DOHH2 (cell line): ENCODE measurements at regions not wholly inside any gene's neighbourhood (a gene's known extent, or its start where the extent isn't known, plus 50 kb on each side); places are given as distances from the start of the nearest gene placed in this dataset.

Source experiments
- H3F3A ChIP-seq: fragments of 200-600 bp; sonication (generic), shearing (Covaris generic); 2 replicates; pipeline ENCODE4 v1.6.0; 2016; ENCODE audit warnings: antibody characterized with exemption, mild to moderate bottlenecking; ENCODE audit not compliant: control insufficient read depth, insufficient read depth
- H3K27ac ChIP-seq: fragments of 200-600 bp; sonication (generic); 2 replicates; pipeline ENCODE4 v1.5.1; 2014; ENCODE audit warnings: low read depth, mild to moderate bottlenecking, low read length, moderate library complexity
- H3K27me3 ChIP-seq: fragments of 200-600 bp; sonication (generic); 2 replicates; pipeline ENCODE4 v1.6.1; 2014; ENCODE audit warnings: mild to moderate bottlenecking, low read length, mixed read lengths; ENCODE audit not compliant: control insufficient read depth
- H3K36me3 ChIP-seq: fragments of 200-600 bp; sonication (generic); 2 replicates; pipeline ENCODE4 v1.6.1; 2014; ENCODE audit warnings: mild to moderate bottlenecking, low read length, moderate library complexity, mixed read lengths; ENCODE audit not compliant: control insufficient read depth
- H3K4me1 ChIP-seq: fragments of 200-600 bp; sonication (generic); 2 replicates; pipeline ENCODE4 v1.6.1; 2014; ENCODE audit warnings: mild to moderate bottlenecking, low read length, mixed read lengths; ENCODE audit not compliant: control insufficient read depth
- H3K4me2 ChIP-seq: fragments of 200-600 bp; sonication (generic); 2 replicates; pipeline ENCODE4 v1.6.0; 2014; ENCODE audit warnings: mild to moderate bottlenecking, low read length, moderate library complexity
- H3K4me3 ChIP-seq: fragments of 200-600 bp; sonication (generic); 2 replicates; pipeline ENCODE4 v1.5.1; 2014; ENCODE audit warnings: mild to moderate bottlenecking, low read length, mixed read lengths
- H3K79me2 ChIP-seq: fragments of 200-600 bp; sonication (generic); 2 replicates; pipeline ENCODE4 v1.6.1; 2014; ENCODE audit warnings: mild to moderate bottlenecking, low read length, mixed read lengths; ENCODE audit not compliant: control insufficient read depth
- H3K9me2 ChIP-seq: fragments of 200-600 bp; sonication (generic); replicated peaks from 2 replicates; pipeline ENCODE4 v1.6.1; 2014; ENCODE audit warnings: mild to moderate bottlenecking, low read length, mixed read lengths; ENCODE audit not compliant: control insufficient read depth
- H3K9me3 ChIP-seq: fragments of 200-600 bp; sonication (generic); 2 replicates; pipeline ENCODE4 v1.6.1; 2014; ENCODE audit warnings: antibody characterized with exemption, low read length, mixed read lengths; ENCODE audit not compliant: control insufficient read depth, insufficient read depth
- H4K20me1 ChIP-seq: fragments of 200-600 bp; sonication (generic); 2 replicates; pipeline ENCODE4 v1.6.0; 2014; ENCODE audit warnings: low read depth, mild to moderate bottlenecking, antibody characterized with exemption, low read length, moderate library complexity; ENCODE audit not compliant: control insufficient read depth, insufficient read depth
- EZH2phosphoT487 ChIP-seq: fragments of 200-600 bp; sonication (generic); IDR thresholded peaks from 2 replicates; pipeline ENCODE4 v1.6.1; 2017; ENCODE audit warnings: borderline replicate concordance, mild to moderate bottlenecking, antibody characterized with exemption, low read length, moderate library complexity, mixed read lengths
- TF ChIP-seq, protein P1 (sequence below): fragments of 200-600 bp; sonication (generic); IDR thresholded peaks from one replicate; pipeline ENCODE4 v1.5.1; 2014; ENCODE audit warnings: antibody characterized with exemption, mild to moderate bottlenecking, low read depth, low read length; ENCODE audit not compliant: poor library complexity, severe bottlenecking

DNA sequence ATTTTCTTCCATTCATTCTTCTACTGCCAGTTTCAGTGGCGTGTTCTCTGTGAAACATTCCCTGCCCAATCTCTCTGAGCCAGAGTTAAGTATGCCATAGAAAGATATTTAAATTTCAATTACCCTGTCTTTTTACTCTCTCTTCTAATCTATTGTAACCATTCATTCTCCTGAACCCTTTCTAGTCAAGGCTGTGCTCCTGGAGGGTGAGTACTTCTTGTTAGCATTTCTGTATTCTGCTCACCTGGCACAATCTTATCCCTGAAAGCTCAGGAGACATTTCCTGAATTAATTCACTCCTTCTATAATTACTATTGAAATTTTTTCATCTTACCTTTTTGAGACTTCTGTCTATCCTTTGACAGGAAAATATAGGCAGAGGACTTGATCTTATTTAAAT lies 271.7 kb downstream of the HGF start:
- Histone ChIP-seq H3K36me3 (no peaks in the 10 kb centered on the region), H3K27me3 (no peaks in the 10 kb centered on the region), H3K27ac (no peak overlapping the region), H3K4me3 (no peak overlapping the region), H3K4me1 (no peaks in the 10 kb centered on the region), H3K79me2 (no peaks in the 10 kb centered on the region), H3F3A (no peaks in the 10 kb centered on the region), H3K9me2 (no peaks in the 10 kb centered on the region), H4K20me1 (no peaks in the 10 kb centered on the region), H3K4me2 (no peak overlapping the region), H3K9me3 (no peaks in the 10 kb centered on the region)
- no peak for TF ChIP-seq EZH2phosphoT487
- TF ChIP-seq, protein P1, sequence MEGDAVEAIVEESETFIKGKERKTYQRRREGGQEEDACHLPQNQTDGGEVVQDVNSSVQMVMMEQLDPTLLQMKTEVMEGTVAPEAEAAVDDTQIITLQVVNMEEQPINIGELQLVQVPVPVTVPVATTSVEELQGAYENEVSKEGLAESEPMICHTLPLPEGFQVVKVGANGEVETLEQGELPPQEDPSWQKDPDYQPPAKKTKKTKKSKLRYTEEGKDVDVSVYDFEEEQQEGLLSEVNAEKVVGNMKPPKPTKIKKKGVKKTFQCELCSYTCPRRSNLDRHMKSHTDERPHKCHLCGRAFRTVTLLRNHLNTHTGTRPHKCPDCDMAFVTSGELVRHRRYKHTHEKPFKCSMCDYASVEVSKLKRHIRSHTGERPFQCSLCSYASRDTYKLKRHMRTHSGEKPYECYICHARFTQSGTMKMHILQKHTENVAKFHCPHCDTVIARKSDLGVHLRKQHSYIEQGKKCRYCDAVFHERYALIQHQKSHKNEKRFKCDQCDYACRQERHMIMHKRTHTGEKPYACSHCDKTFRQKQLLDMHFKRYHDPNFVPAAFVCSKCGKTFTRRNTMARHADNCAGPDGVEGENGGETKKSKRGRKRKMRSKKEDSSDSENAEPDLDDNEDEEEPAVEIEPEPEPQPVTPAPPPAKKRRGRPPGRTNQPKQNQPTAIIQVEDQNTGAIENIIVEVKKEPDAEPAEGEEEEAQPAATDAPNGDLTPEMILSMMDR = no peak

DNA sequence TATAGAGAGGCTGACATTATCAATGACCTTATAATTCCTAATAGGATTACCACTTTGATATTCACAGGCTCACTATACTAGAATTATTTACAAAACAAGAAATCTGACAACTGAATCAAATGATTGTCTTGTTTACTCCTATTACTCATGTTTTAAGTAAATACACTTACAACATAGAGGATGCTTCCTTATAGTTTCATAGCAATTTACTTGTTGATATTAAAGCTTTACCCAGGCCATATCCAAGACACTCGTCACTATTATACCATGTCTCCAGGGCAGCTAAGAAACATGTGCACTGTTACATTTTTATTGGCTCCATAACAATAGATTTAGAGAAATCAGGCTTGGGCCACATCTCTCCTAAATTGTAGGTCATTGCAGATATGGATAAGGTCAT lies 276.9 kb downstream of the HGF start:
- Histone ChIP-seq H3K4me3 (no peak overlapping the region), H3K9me2 (no peaks in the 10 kb centered on the region), H3K4me1 (no peaks in the 10 kb centered on the region), H3K27ac (no peak overlapping the region), H3K36me3 (no peaks in the 10 kb centered on the region), H3K9me3 (no peaks in the 10 kb centered on the region), H3K4me2 (no peak overlapping the region), H3K79me2 (no peaks in the 10 kb centered on the region), H3F3A (no peaks in the 10 kb centered on the region), H4K20me1 (no peaks in the 10 kb centered on the region), H3K27me3 (no peaks in the 10 kb centered on the region)
- TF ChIP-seq, protein P1 = no peak
- TF ChIP-seq EZH2phosphoT487 = no peak

DNA sequence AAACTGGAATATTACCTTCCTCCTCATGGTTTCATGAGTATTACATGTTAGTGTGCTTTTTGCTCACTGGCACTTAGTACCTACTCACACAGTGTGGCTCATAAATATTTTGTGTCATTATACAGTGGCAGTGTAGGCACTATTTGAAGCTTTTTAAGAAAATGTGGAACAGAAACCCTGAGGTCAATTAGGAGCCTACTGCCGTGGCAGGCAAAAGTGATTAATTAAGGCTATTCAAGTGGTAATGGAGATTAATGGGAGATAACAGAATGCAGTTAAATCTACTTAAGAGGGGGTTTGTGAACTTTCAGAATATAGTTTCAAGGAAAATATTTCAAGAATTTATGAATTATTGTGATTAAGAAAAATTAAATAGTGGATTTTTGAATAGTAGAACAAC lies 277.6 kb downstream of the HGF start:
- H3F3A ChIP-seq = no peaks in the 10 kb centered on the region

More for the DNA sequence above, 277.6 kb downstream of the HGF start:
- no peaks in the 10 kb centered on the region for H3K36me3 ChIP-seq
- H3K9me2 ChIP-seq = no peaks in the 10 kb centered on the region
- H3K9me3 ChIP-seq = no peaks in the 10 kb centered on the region
- no peaks in the 10 kb centered on the region for H3K27me3 ChIP-seq
- no peak overlapping the region for H3K4me2 ChIP-seq
- no peaks in the 10 kb centered on the region for H3K79me2 ChIP-seq
- H3K4me3 ChIP-seq = no peak overlapping the region
- no peaks in the 10 kb centered on the region for H4K20me1 ChIP-seq
- H3K4me1 ChIP-seq = no peaks in the 10 kb centered on the region
- H3K27ac ChIP-seq = no peak overlapping the region
- TF ChIP-seq, protein P1 = no peak
